Esophagus squamous epithelium (tissue), 4 donors: ENCODE measurements at regions not wholly inside any gene's neighbourhood (a gene's known extent, or its start where the extent isn't known, plus 50 kb on each side); places are given as distances from the start of the nearest gene placed in this dataset.

Experiments
- POLR2A ChIP-seq, 4 donors: fragments of 450-650 bp; IDR thresholded peaks; one replicate each; pipeline ENCODE4 v1.6.1; 2017; ENCODE audit warnings: antibody characterized with exemption in 4 of 4, mild to moderate bottlenecking in 4 of 4, moderate library complexity in 3 of 4
- TF ChIP-seq, protein P1 (sequence below), 6 experiments: fragments of 450-650 bp in 4 of 6; fragments of 200-600 bp in 2 of 6; sonication (generic) in 2 of 6; IDR thresholded peaks; one replicate each; pipeline ENCODE4 v1.5.1; 2016 to 2019; ENCODE audit warnings: antibody characterized with exemption in 6 of 6, mild to moderate bottlenecking in 4 of 6, moderate library complexity in 4 of 6

DNA sequence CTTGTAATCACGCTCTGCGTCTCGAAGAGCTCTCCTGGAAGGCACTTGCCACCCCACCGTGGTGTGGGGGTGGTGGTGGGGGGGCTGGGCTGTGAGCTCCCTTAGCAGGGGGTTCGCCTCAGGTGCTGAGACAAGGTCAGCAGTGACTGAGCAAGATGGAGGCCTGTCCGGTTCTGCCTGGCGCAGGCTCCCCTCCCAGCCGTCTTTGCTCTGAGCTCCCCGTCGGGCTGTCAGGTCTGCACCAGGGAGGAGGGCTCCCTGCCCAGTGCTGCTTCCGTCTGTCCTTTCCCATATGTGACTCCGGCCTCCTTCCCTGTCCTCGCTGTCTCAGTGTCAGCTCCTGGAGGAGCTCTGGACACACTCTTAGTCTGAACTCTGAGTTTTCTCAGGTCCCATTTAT lies 80.0 kb downstream of the PLXNA1 start:
- TF ChIP-seq, protein P1, sequence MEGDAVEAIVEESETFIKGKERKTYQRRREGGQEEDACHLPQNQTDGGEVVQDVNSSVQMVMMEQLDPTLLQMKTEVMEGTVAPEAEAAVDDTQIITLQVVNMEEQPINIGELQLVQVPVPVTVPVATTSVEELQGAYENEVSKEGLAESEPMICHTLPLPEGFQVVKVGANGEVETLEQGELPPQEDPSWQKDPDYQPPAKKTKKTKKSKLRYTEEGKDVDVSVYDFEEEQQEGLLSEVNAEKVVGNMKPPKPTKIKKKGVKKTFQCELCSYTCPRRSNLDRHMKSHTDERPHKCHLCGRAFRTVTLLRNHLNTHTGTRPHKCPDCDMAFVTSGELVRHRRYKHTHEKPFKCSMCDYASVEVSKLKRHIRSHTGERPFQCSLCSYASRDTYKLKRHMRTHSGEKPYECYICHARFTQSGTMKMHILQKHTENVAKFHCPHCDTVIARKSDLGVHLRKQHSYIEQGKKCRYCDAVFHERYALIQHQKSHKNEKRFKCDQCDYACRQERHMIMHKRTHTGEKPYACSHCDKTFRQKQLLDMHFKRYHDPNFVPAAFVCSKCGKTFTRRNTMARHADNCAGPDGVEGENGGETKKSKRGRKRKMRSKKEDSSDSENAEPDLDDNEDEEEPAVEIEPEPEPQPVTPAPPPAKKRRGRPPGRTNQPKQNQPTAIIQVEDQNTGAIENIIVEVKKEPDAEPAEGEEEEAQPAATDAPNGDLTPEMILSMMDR (IDR thresholded peaks at IDR 0.05), result no peak
- no peak for TF ChIP-seq POLR2A (IDR thresholded peaks at IDR 0.05)
